ENCODE measurements at regions not wholly inside any gene's neighbourhood (a gene's known extent, or its start where the extent isn't known, plus 50 kb on each side); places are given as distances from the start of the nearest gene placed in this dataset.

GRCh38 chr3:28050885-28051284 lies 190.5 kb upstream of the CMC1 start (continued):
- TF ChIP-seq HNF1A (IDR thresholded peaks at IDR 0.05; ENCODE audit: low read depth) (no peak), HNF1A (CRISPR knock-in tag; IDR thresholded peaks at IDR 0.05; ENCODE audit: borderline replicate concordance) (no peak), BHLHE40 (IDR thresholded peaks at IDR 0.05; ENCODE audit: low read length) (peak; percentile 64), KLF11 (CRISPR knock-in tag; IDR thresholded peaks at IDR 0.05) (no peak), FOXC1 (CRISPR knock-in tag; IDR thresholded peaks at IDR 0.05; ENCODE audit: borderline replicate concordance) (no peak), FOXA1 (IDR thresholded peaks at IDR 0.05) (no peak), FOXA1 (CRISPR knock-in tag; IDR thresholded peaks at IDR 0.05) (0 out of 2 replicates have a peak, but pooled peaks have one; percentile 29), BORCS8-MEF2B (CRISPR knock-in tag; IDR thresholded peaks at IDR 0.05) (no peak), SAP130 (CRISPR knock-in tag; IDR thresholded peaks at IDR 0.05; ENCODE audit: low read depth) (0 out of 2 replicates have a peak, but pooled peaks have one; percentile 14), SOX13 (IDR thresholded peaks at IDR 0.05) (no peak), SOX13 (CRISPR knock-in tag; conservative IDR thresholded peaks at IDR 0.05 in 1 of 2, IDR thresholded peaks at IDR 0.05 in 1 of 2) (peak in 1 of 2 experiments; percentile 13; a peak in 1 of 4 replicates)
- TF ChIP-seq, protein P1, sequence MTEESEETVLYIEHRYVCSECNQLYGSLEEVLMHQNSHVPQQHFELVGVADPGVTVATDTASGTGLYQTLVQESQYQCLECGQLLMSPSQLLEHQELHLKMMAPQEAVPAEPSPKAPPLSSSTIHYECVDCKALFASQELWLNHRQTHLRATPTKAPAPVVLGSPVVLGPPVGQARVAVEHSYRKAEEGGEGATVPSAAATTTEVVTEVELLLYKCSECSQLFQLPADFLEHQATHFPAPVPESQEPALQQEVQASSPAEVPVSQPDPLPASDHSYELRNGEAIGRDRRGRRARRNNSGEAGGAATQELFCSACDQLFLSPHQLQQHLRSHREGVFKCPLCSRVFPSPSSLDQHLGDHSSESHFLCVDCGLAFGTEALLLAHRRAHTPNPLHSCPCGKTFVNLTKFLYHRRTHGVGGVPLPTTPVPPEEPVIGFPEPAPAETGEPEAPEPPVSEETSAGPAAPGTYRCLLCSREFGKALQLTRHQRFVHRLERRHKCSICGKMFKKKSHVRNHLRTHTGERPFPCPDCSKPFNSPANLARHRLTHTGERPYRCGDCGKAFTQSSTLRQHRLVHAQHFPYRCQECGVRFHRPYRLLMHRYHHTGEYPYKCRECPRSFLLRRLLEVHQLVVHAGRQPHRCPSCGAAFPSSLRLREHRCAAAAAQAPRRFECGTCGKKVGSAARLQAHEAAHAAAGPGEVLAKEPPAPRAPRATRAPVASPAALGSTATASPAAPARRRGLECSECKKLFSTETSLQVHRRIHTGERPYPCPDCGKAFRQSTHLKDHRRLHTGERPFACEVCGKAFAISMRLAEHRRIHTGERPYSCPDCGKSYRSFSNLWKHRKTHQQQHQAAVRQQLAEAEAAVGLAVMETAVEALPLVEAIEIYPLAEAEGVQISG (CRISPR knock-in tag; IDR thresholded peaks at IDR 0.05): no peak

All from HepG2 (cell line).